CD4-positive, CD25-positive, alpha-beta regulatory T cell (primary cell): ENCODE measurements at regions not wholly inside any gene's neighbourhood (a gene's known extent, or its start where the extent isn't known, plus 50 kb on each side); places are given as distances from the start of the nearest gene placed in this dataset.
"Not testable (repeated sequence)": the region's sequence is repeated elsewhere in the genome, so short reads cannot be mapped to it uniquely, and the experiment has no call there.

Experiments
- ATAC-seq, 2 donors: fragments of 150-1000 bp; cut with Tn5 transposase; one replicate each; pipeline ENCODE4 v1.10.0; 2021; ENCODE audit warnings: low read depth in 2 of 2, moderate number of reproducible peaks in 2 of 2, moderate library complexity in 1 of 2
- DNase-seq, 3 donors: peaks; one replicate each; pipeline versions ENCODE4 v3.0.0 to v3.0.0-alpha.2; 2012 to 2022; ENCODE audit warnings: mixed read lengths in 1 of 3
- H3K27ac ChIP-seq: one replicate; pipeline ENCODE4 v1.7.0; 2013; ENCODE audit warnings: mild to moderate bottlenecking, low read length; ENCODE audit not compliant: insufficient read depth, poor library complexity, severe bottlenecking
- H3K27me3 ChIP-seq: one replicate; pipeline ENCODE4 v1.7.0; 2013; ENCODE audit warnings: low read length; ENCODE audit not compliant: control insufficient read depth, insufficient read depth
- H3K36me3 ChIP-seq: one replicate; pipeline ENCODE4 v1.7.0; 2013; ENCODE audit warnings: mild to moderate bottlenecking, low read length, moderate library complexity; ENCODE audit not compliant: control insufficient read depth, insufficient read depth
- H3K4me1 ChIP-seq: 2 replicates; pipeline ENCODE4 v1.7.0; 2013; ENCODE audit warnings: mild to moderate bottlenecking, low read length; ENCODE audit not compliant: insufficient read depth, control insufficient read depth, poor library complexity, severe bottlenecking
- H3K4me3 ChIP-seq: one replicate; pipeline ENCODE4 v1.7.0; 2013; ENCODE audit warnings: low read depth, mild to moderate bottlenecking, low read length, moderate library complexity
- H3K9me3 ChIP-seq, 2 experiments: 1 replicate in 1 of 2; 2 replicates in 1 of 2; pipeline ENCODE4 v1.7.0; 2013; ENCODE audit warnings: low read length in 2 of 2, mild to moderate bottlenecking in 1 of 2, moderate library complexity in 1 of 2; ENCODE audit not compliant: control insufficient read depth in 2 of 2
- H3K27ac Mint-ChIP-seq, 3 donors: one replicate each; pipeline ENCODE4 v1.8.0; 2020 to 2022; ENCODE audit warnings: mild to moderate bottlenecking in 3 of 3, mixed read lengths in 3 of 3, moderate library complexity in 2 of 3
- H3K27me3 Mint-ChIP-seq: one replicate; pipeline ENCODE4 v1.8.0; 2022; ENCODE audit warnings: mild to moderate bottlenecking, mixed read lengths
- H3K36me3 Mint-ChIP-seq: one replicate; pipeline ENCODE4 v1.8.0; 2020; ENCODE audit warnings: mixed read lengths
- H3K4me1 Mint-ChIP-seq, 4 donors: one replicate each; pipeline ENCODE4 v1.8.0; 2020 to 2022; ENCODE audit warnings: mixed read lengths in 4 of 4, mild to moderate bottlenecking in 1 of 4
- H3K4me3 Mint-ChIP-seq, 4 donors: one replicate each; pipeline ENCODE4 v1.8.0; 2020 to 2022; ENCODE audit warnings: mild to moderate bottlenecking in 4 of 4, mixed read lengths in 4 of 4, moderate library complexity in 3 of 4
- H3K9me3 Mint-ChIP-seq, 7 donors: one replicate each; pipeline ENCODE4 v1.8.0; 2020 to 2022; ENCODE audit warnings: mixed read lengths in 7 of 7, mild to moderate bottlenecking in 3 of 7, moderate library complexity in 2 of 7

DNA sequence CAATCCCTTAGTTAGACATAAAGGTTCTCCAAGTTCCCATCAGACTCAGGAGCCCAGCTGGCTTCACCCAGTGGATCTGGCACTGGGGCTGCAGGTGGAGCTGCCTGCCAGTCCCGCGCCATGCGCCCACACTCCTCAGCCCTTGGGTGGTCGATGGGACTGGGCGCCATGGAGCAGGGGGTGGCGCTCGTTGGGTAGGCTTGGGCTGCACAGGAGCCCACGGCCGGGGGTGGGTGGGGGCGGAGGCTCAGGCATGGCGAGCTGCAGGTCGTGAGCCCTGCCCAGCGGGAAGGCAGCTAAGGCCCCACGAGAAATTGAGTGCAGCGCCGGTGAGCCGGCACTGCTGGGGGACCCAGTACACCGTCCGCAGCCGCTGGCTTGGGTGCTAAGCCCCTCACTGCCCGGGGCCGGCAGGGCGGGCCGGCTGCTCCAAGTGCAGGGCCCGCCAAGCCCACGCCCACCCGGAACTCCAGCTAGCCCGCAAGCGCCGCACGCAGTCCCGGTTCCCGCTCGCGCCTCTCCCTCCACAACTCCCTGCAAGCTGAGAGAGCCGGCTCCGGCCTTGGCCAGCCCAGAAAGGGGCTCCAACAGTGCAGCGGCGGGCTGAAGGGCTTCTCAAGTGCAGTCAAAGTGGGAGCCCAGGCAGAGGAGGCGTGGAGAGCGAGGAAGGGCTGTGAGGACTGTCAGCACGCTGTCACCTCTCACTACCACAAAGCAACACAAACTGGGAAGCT, 584.3 kb upstream of the COBL start:
- H3K27me3 Mint-ChIP-seq, H3K36me3 Mint-ChIP-seq, H3K36me3 ChIP-seq, H3K27ac Mint-ChIP-seq, H3K4me1 Mint-ChIP-seq, H3K9me3 ChIP-seq, DNase-seq, H3K4me3 ChIP-seq, H3K4me3 Mint-ChIP-seq, ATAC-seq, H3K27ac ChIP-seq, H3K4me1 ChIP-seq, H3K27me3 ChIP-seq: not testable (repeated sequence)
- H3K9me3 Mint-ChIP-seq: peaks cover 0 to 17% (median 3%) of the 10 kb centered on the region in 7 donors

DNA sequence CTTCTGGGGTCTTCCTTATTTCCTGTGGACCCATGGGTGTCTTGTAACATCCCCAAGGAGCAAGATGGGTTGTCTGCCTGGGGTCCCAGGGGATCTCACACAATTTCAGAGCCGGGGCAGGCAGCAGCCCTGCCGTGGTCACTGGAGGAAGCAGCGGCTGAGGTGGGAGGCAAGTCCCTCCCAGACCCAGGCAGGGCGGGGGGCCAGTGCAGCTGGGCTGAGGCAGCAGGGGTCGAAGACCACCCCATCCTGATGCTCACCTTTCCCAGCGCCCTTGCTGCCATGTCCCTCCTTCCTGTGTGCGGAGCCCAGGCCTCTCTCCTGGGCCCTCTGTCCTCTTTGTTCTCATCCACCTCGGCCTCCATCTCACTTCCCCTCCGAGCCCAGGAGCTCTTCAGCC, 583.0 kb upstream of the COBL start:
- Histone ChIP-seq H3K27me3 (no peaks in the 10 kb centered on the region), H3K36me3 (no peaks in the 10 kb centered on the region), H3K9me3 (peaks cover 0 to 2% of the 10 kb centered on the region in 2 experiments), H3K4me3 (no peak overlapping the region), H3K27ac (no peak overlapping the region), H3K4me1 (no peaks in the 10 kb centered on the region)
- no peak for DNase-seq
- Mint-ChIP-seq H3K27ac (no peak overlapping the region), H3K4me1 (no peaks in the 10 kb centered on the region), H3K27me3 (no peaks in the 10 kb centered on the region), H3K9me3 (peaks cover 0 to 10% (median 3%) of the 10 kb centered on the region in 7 donors), H3K4me3 (no peak overlapping the region), H3K36me3 (no peaks in the 10 kb centered on the region)
- no peak for ATAC-seq

DNA sequence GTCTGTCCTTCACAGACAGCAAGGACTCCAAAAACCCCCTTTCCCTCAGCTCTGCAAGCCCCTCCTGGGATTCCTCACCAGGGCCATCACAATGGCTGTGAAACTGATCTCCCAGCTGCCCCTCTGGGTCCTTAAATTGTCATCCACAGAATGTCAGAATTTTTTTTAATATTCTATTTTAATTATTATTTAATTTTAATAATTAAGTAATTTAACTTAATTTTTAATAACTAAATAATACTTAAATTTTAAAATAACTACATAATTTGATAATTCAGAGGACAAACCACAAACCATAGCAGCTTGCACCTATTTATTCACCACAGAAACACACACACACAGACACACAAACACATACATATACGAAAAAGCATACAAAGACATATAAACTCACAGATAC, 565.8 kb upstream of the COBL start:
- no peak overlapping the region for H3K27ac ChIP-seq
- no peaks in the 10 kb centered on the region for H3K36me3 ChIP-seq
- no peak overlapping the region for H3K4me3 Mint-ChIP-seq
- DNase-seq: no peak
- no peaks in the 10 kb centered on the region for H3K4me1 ChIP-seq
- no peak overlapping the region for H3K27ac Mint-ChIP-seq
- H3K4me3 ChIP-seq: no peak overlapping the region
- H3K36me3 Mint-ChIP-seq: no peaks in the 10 kb centered on the region
- no peaks in the 10 kb centered on the region for H3K27me3 ChIP-seq
- peaks cover 5 to 12% (median 8%) of the 10 kb centered on the region in 7 donors for H3K9me3 Mint-ChIP-seq
- H3K4me1 Mint-ChIP-seq: no peaks in the 10 kb centered on the region
- ATAC-seq: no peak
- H3K27me3 Mint-ChIP-seq: no peaks in the 10 kb centered on the region
- H3K9me3 ChIP-seq: peaks cover 2 to 7% of the 10 kb centered on the region in 2 experiments

DNA sequence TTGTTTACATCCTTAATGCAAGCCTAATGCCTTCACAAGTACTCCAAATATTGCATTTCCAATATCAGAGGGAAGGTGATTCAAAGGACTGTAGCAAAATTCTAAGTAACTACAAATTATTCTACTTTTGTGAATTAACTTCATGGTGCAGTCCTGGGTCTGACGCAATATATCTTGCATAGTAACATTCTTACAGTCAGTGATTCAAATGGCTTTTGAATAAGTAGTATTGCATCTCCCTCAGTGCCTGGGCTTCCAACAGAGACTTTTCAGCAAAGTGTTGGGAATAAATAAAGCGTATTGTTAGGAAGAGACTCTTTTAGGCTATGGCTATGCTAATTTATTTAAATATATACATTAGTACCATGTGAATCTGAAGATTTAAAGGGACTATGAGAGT, 564.7 kb upstream of the COBL start:
- Mint-ChIP-seq H3K4me3 (no peak overlapping the region), H3K9me3 (peaks cover 2 to 12% (median 7%) of the 10 kb centered on the region in 7 donors), H3K27ac (no peak overlapping the region), H3K27me3 (no peaks in the 10 kb centered on the region), H3K4me1 (no peaks in the 10 kb centered on the region), H3K36me3 (no peaks in the 10 kb centered on the region)
- H3K4me1 ChIP-seq: no peaks in the 10 kb centered on the region
- ATAC-seq: no peak
- H3K36me3 ChIP-seq: no peaks in the 10 kb centered on the region
- no peak for DNase-seq
- H3K27me3 ChIP-seq: no peaks in the 10 kb centered on the region
- no peak overlapping the region for H3K4me3 ChIP-seq
- no peak overlapping the region for H3K27ac ChIP-seq
- H3K9me3 ChIP-seq: peaks cover 0 to 7% of the 10 kb centered on the region in 2 experiments

DNA sequence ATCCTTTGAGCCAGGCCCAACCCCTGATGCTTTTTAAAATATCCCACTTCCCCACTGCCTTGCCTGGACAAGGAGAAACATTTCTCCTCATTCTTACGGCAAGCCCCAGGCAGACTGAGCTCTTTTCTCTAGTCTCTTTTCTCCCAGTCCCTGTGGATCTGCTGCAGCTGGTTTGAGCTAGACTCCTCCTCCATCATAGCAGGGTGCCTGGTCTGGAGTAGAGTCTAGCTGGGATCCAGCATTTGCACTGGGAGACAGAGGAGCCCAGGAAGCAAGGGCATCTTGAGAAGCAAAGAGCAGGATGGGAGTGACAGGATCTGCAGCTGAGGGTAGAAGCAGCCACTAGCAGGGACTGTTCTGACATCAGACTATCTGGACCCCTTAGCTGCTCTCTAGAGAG, 562.3 kb upstream of the COBL start:
- Histone ChIP-seq H3K27me3 (no peaks in the 10 kb centered on the region), H3K9me3 (peaks cover 0 to 7% of the 10 kb centered on the region in 2 experiments), H3K4me1 (no peaks in the 10 kb centered on the region), H3K27ac (no peak overlapping the region), H3K4me3 (no peak overlapping the region), H3K36me3 (no peaks in the 10 kb centered on the region)
- Mint-ChIP-seq H3K27me3 (no peaks in the 10 kb centered on the region), H3K36me3 (no peaks in the 10 kb centered on the region), H3K4me1 (no peaks in the 10 kb centered on the region), H3K4me3 (no peak overlapping the region), H3K9me3 (peaks cover 0 to 8% (median 4%) of the 10 kb centered on the region in 7 donors), H3K27ac (no peak overlapping the region)
- ATAC-seq (no peak), DNase-seq (no peak)

DNA sequence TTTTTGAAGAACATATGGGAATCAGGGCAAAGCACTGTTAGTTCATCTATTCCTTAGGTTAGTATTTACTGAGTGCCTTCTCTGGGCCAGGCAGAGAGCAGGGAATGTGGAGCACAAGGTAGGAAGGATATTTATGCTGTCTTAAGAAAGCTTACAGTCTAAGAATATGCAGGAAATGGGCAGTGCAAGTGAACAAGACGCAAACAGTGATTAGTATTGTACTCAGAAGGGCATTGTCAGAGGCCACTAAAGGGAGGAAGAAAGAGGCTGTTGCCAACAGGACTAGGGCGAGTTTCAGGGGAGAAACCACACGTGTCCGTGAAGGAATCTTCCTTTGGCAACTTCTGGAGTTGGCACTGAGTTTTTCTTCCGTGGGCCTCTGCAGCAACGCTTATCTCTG, 552.8 kb upstream of the COBL start:
- no peak overlapping the region for H3K27ac ChIP-seq
- H3K4me1 Mint-ChIP-seq: no peaks in the 10 kb centered on the region
- no peak overlapping the region for H3K4me3 ChIP-seq
- H3K27ac Mint-ChIP-seq: no peak overlapping the region
- H3K9me3 ChIP-seq: peaks cover 0 to 5% of the 10 kb centered on the region in 2 experiments
- no peaks in the 10 kb centered on the region for H3K27me3 Mint-ChIP-seq
- no peak for ATAC-seq
- DNase-seq: no peak
- no peaks in the 10 kb centered on the region for H3K36me3 Mint-ChIP-seq
- H3K9me3 Mint-ChIP-seq: peaks cover 3 to 24% (median 4%) of the 10 kb centered on the region in 7 donors
- H3K27me3 ChIP-seq: no peaks in the 10 kb centered on the region
- no peaks in the 10 kb centered on the region for H3K4me1 ChIP-seq
- no peaks in the 10 kb centered on the region for H3K36me3 ChIP-seq
- H3K4me3 Mint-ChIP-seq: no peak overlapping the region

DNA sequence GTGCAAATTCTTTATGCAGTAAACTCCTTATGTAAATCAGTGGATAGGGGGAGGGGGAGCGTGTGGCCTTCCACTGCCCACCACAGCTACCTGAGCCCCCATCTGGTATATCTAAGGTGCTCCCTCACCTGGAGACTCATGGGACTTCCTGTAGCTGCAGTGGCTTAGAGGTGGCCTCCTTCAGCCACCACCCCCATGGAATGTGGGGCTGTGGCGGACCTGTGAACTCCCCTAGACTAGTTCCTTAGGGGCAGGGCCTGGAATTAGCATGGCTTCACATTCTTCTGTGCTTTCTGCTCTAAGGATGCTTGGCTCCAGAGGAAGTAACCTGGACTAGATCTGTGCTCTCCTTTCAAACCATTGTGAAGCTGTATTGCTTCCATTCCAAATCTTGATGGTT, 550.5 kb upstream of the COBL start:
- H3K4me3 Mint-ChIP-seq: no peak overlapping the region

DNA sequence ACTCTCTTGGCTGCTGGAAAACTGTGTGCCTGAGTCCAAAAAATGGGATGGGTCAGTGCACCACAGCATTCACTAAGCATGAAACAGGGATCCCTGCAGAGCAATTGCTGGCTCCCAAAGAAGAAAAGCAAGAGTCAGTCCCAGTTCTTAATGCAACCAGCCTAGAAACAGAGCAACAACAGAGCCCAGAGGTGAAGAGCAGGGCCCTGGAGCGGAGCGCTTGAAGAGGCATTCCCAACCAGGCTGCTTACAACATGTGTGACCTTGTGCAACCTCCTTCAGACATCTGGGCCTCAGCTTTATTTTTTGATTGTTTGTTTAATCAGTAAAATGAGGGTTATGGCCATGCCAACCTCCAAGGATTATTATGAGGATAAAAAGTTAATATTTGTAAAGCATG, 543.7 kb upstream of the COBL start:
- no peaks in the 10 kb centered on the region for H3K27me3 ChIP-seq
- no peaks in the 10 kb centered on the region for H3K36me3 ChIP-seq
- no peak overlapping the region for H3K27ac Mint-ChIP-seq
- peaks cover 0 to 7% (median 0%) of the 10 kb centered on the region in 7 donors for H3K9me3 Mint-ChIP-seq
- H3K4me3 ChIP-seq: no peak overlapping the region
- DNase-seq: no peak
- H3K4me1 ChIP-seq: no peaks in the 10 kb centered on the region
- H3K9me3 ChIP-seq: peaks cover 0 to 7% of the 10 kb centered on the region in 2 experiments
- no peaks in the 10 kb centered on the region for H3K4me1 Mint-ChIP-seq
- H3K27me3 Mint-ChIP-seq: no peaks in the 10 kb centered on the region
- ATAC-seq: no peak
- no peak overlapping the region for H3K27ac ChIP-seq
- no peaks in the 10 kb centered on the region for H3K36me3 Mint-ChIP-seq
- no peak overlapping the region for H3K4me3 Mint-ChIP-seq

More for the DNA sequence above, 550.5 kb upstream of the COBL start:
- Histone ChIP-seq H3K4me1 (no peaks in the 10 kb centered on the region), H3K27ac (no peak overlapping the region), H3K4me3 (no peak overlapping the region), H3K36me3 (no peaks in the 10 kb centered on the region), H3K27me3 (no peaks in the 10 kb centered on the region), H3K9me3 (peaks cover 0 to 5% of the 10 kb centered on the region in 2 experiments)
- Mint-ChIP-seq H3K9me3 (peaks cover 0 to 20% (median 4%) of the 10 kb centered on the region in 7 donors), H3K27me3 (no peaks in the 10 kb centered on the region), H3K36me3 (no peaks in the 10 kb centered on the region), H3K4me1 (no peaks in the 10 kb centered on the region), H3K27ac (no peak overlapping the region)
- DNase-seq (no peak), ATAC-seq (no peak)
